ENCODE measurements at regions not wholly inside any gene's neighbourhood (a gene's known extent, or its start where the extent isn't known, plus 50 kb on each side); places are given as distances from the start of the nearest gene placed in this dataset.

GRCh38 chr12:22858849-22859570, 234.0 kb downstream of the ETNK1 start:
- Histone ChIP-seq H2BK5ac (ENCODE audit: low read length) (no peak overlapping the region), H3K36me3 (replicated peaks in 1 of 2; ENCODE audit: control insufficient read depth in 2 of 2, insufficient read depth in 2 of 2, low read length in 2 of 2) (no peaks in the 10 kb centered on the region), H3K4me1 (ENCODE audit: control insufficient read depth in 2 of 2, insufficient read depth in 1 of 2, low read depth in 1 of 2, low read length in 2 of 2) (peaks cover 2 to 11% of the 10 kb centered on the region in 2 donors), H3K4me2 (ENCODE audit: insufficient read depth, low read length, poor library complexity, severe bottlenecking) (no peak overlapping the region), H3K14ac (ENCODE audit: low read length) (no peak overlapping the region), H2AK5ac (ENCODE audit: low read depth, low read length) (no peak overlapping the region), H3K9ac (ENCODE audit: low read depth, low read length, poor library complexity) (no peak overlapping the region), H3K27me3 (ENCODE audit: control insufficient read depth in 3 of 3, insufficient read depth in 3 of 3, low read depth in 1 of 3, low read length in 3 of 3) (no peaks in the 10 kb centered on the region), H3K79me1 (ENCODE audit: low read depth, low read length) (no peaks in the 10 kb centered on the region), H3K27ac (replicated peaks; ENCODE audit: low read length) (no peak overlapping the region), H2BK120ac (ENCODE audit: low read depth, low read length) (no peak overlapping the region), H3K23ac (ENCODE audit: low read depth, low read length, poor library complexity) (no peak overlapping the region), H3K18ac (ENCODE audit: low read length) (no peak overlapping the region), H2BK12ac (ENCODE audit: low read length) (no peak overlapping the region), H2AFZ (ENCODE audit: low read length) (no peak overlapping the region), H4K8ac (ENCODE audit: low read depth, low read length) (no peak overlapping the region), H2BK15ac (ENCODE audit: low read length) (no peak overlapping the region), H3K4ac (ENCODE audit: low read length) (no peak overlapping the region), H3K9me3 (replicated peaks in 1 of 2; ENCODE audit: control insufficient read depth in 2 of 2, insufficient read depth in 1 of 2, low read depth in 1 of 2, low read length in 2 of 2) (no peaks in the 10 kb centered on the region), H4K91ac (ENCODE audit: low read depth, low read length, poor library complexity) (no peak overlapping the region), H3K4me3 (ENCODE audit: low read length in 2 of 2) (no peak overlapping the region)
- WGBS, 2 donors (ENCODE audit: extremely low coverage in 2 of 2, insufficient read length in 2 of 2, insufficient replicate concordance in 1 of 2) = no CpG with 5 or more reads among the region's 9 CpGs
- DNase-seq (ENCODE audit: low spot score) = no peak

- no peak overlapping the region for H2BK120ac ChIP-seq (ENCODE audit: low read depth, low read length)
- H3K4me1 ChIP-seq (ENCODE audit: control insufficient read depth in 2 of 2, insufficient read depth in 1 of 2, low read depth in 1 of 2, low read length in 2 of 2) = peaks cover 2 to 11% of the 10 kb centered on the region in 2 donors
- WGBS, 2 donors (ENCODE audit: extremely low coverage in 2 of 2, insufficient read length in 2 of 2, insufficient replicate concordance in 1 of 2) = no CpG with 5 or more reads among the region's 3 CpGs
Observed at GRCh38 chr12:22860926-22861325, 236.0 kb downstream of the ETNK1 start.

GRCh38 chr12:22865822-22866221, 240.9 kb downstream of the ETNK1 start:
- H3K23ac ChIP-seq (ENCODE audit: low read depth, low read length, poor library complexity) = no peak overlapping the region
- WGBS, 2 donors (ENCODE audit: extremely low coverage in 2 of 2, insufficient read length in 2 of 2, insufficient replicate concordance in 1 of 2) = no CpG with 5 or more reads among the region's 6 CpGs
- H3K14ac ChIP-seq (ENCODE audit: low read length) = no peak overlapping the region
- no peak overlapping the region for H3K9ac ChIP-seq (ENCODE audit: low read depth, low read length, poor library complexity)
- H3K18ac ChIP-seq (ENCODE audit: low read length) = no peak overlapping the region
- H3K4me1 ChIP-seq (ENCODE audit: control insufficient read depth in 2 of 2, insufficient read depth in 1 of 2, low read depth in 1 of 2, low read length in 2 of 2) = no peaks in the 10 kb centered on the region
- H3K27ac ChIP-seq (replicated peaks; ENCODE audit: low read length) = no peak overlapping the region
- no peak overlapping the region for H2BK5ac ChIP-seq (ENCODE audit: low read length)
- H2BK12ac ChIP-seq (ENCODE audit: low read length) = no peak overlapping the region
- no peak for DNase-seq (ENCODE audit: low spot score)
- H3K79me1 ChIP-seq (ENCODE audit: low read depth, low read length) = no peaks in the 10 kb centered on the region
- no peak overlapping the region for H2BK15ac ChIP-seq (ENCODE audit: low read length)
- no peaks in the 10 kb centered on the region for H3K36me3 ChIP-seq (replicated peaks in 1 of 2; ENCODE audit: control insufficient read depth in 2 of 2, insufficient read depth in 2 of 2, low read length in 2 of 2)
- peak overlapping the region in 1 of 2 donors; percentile 53 for H3K4me3 ChIP-seq (ENCODE audit: low read length in 2 of 2)
- no peak overlapping the region for H4K91ac ChIP-seq (ENCODE audit: low read depth, low read length, poor library complexity)
- H4K8ac ChIP-seq (ENCODE audit: low read depth, low read length) = no peak overlapping the region
- no peak overlapping the region for H2AK5ac ChIP-seq (ENCODE audit: low read depth, low read length)
- H2AFZ ChIP-seq (ENCODE audit: low read length) = no peak overlapping the region
- H3K27me3 ChIP-seq (ENCODE audit: control insufficient read depth in 3 of 3, insufficient read depth in 3 of 3, low read depth in 1 of 3, low read length in 3 of 3) = no peaks in the 10 kb centered on the region
- peak overlapping the region; percentile 26 for H3K4ac ChIP-seq (ENCODE audit: low read length)
- no peaks in the 10 kb centered on the region for H3K9me3 ChIP-seq (replicated peaks in 1 of 2; ENCODE audit: control insufficient read depth in 2 of 2, insufficient read depth in 1 of 2, low read depth in 1 of 2, low read length in 2 of 2)
- no peak overlapping the region for H3K4me2 ChIP-seq (ENCODE audit: insufficient read depth, low read length, poor library complexity, severe bottlenecking)
- no peak overlapping the region for H2BK120ac ChIP-seq (ENCODE audit: low read depth, low read length)

More at GRCh38 chr12:22860926-22861325, 236.0 kb downstream of the ETNK1 start:
- H4K91ac ChIP-seq (ENCODE audit: low read depth, low read length, poor library complexity) = no peak overlapping the region
- no peak overlapping the region for H3K4me3 ChIP-seq (ENCODE audit: low read length in 2 of 2)
- H3K27ac ChIP-seq (replicated peaks; ENCODE audit: low read length) = no peak overlapping the region
- H3K79me1 ChIP-seq (ENCODE audit: low read depth, low read length) = no peaks in the 10 kb centered on the region
- no peak overlapping the region for H2BK15ac ChIP-seq (ENCODE audit: low read length)
- H4K8ac ChIP-seq (ENCODE audit: low read depth, low read length) = no peak overlapping the region
- no peak overlapping the region for H2BK12ac ChIP-seq (ENCODE audit: low read length)
- H2AK5ac ChIP-seq (ENCODE audit: low read depth, low read length) = no peak overlapping the region
- H3K36me3 ChIP-seq (replicated peaks in 1 of 2; ENCODE audit: control insufficient read depth in 2 of 2, insufficient read depth in 2 of 2, low read length in 2 of 2) = no peaks in the 10 kb centered on the region
- no peak overlapping the region for H3K4me2 ChIP-seq (ENCODE audit: insufficient read depth, low read length, poor library complexity, severe bottlenecking)
- DNase-seq (ENCODE audit: low spot score) = no peak
- H3K4ac ChIP-seq (ENCODE audit: low read length) = no peak overlapping the region
- no peak overlapping the region for H3K9ac ChIP-seq (ENCODE audit: low read depth, low read length, poor library complexity)
- H3K27me3 ChIP-seq (ENCODE audit: control insufficient read depth in 3 of 3, insufficient read depth in 3 of 3, low read depth in 1 of 3, low read length in 3 of 3) = no peaks in the 10 kb centered on the region
- H3K18ac ChIP-seq (ENCODE audit: low read length) = no peak overlapping the region
- H3K23ac ChIP-seq (ENCODE audit: low read depth, low read length, poor library complexity) = no peak overlapping the region
- no peak overlapping the region for H3K14ac ChIP-seq (ENCODE audit: low read length)
- H2BK5ac ChIP-seq (ENCODE audit: low read length) = no peak overlapping the region
- H3K9me3 ChIP-seq (replicated peaks in 1 of 2; ENCODE audit: control insufficient read depth in 2 of 2, insufficient read depth in 1 of 2, low read depth in 1 of 2, low read length in 2 of 2) = no peaks in the 10 kb centered on the region
- H2AFZ ChIP-seq (ENCODE audit: low read length) = no peak overlapping the region

- H3K4me2 ChIP-seq (ENCODE audit: insufficient read depth, low read length, poor library complexity, severe bottlenecking) = no peak overlapping the region
- no peak for DNase-seq (ENCODE audit: low spot score)
- no peaks in the 10 kb centered on the region for H3K79me1 ChIP-seq (ENCODE audit: low read depth, low read length)
- no peak overlapping the region for H3K23ac ChIP-seq (ENCODE audit: low read depth, low read length, poor library complexity)
- no peak overlapping the region for H3K14ac ChIP-seq (ENCODE audit: low read length)
- no CpG with 5 or more reads among the region's 1 CpG for WGBS, 2 donors (ENCODE audit: extremely low coverage in 2 of 2, insufficient read length in 2 of 2, insufficient replicate concordance in 1 of 2)
- no peak overlapping the region for H3K4ac ChIP-seq (ENCODE audit: low read length)
- H3K9ac ChIP-seq (ENCODE audit: low read depth, low read length, poor library complexity) = no peak overlapping the region
- no peaks in the 10 kb centered on the region for H3K4me1 ChIP-seq (ENCODE audit: control insufficient read depth in 2 of 2, insufficient read depth in 1 of 2, low read depth in 1 of 2, low read length in 2 of 2)
- no peaks in the 10 kb centered on the region for H3K36me3 ChIP-seq (replicated peaks in 1 of 2; ENCODE audit: control insufficient read depth in 2 of 2, insufficient read depth in 2 of 2, low read length in 2 of 2)
- H2BK15ac ChIP-seq (ENCODE audit: low read length) = no peak overlapping the region
- no peak overlapping the region for H4K8ac ChIP-seq (ENCODE audit: low read depth, low read length)
- no peak overlapping the region for H2BK12ac ChIP-seq (ENCODE audit: low read length)
- H3K27ac ChIP-seq (replicated peaks; ENCODE audit: low read length) = no peak overlapping the region
- no peak overlapping the region for H2AFZ ChIP-seq (ENCODE audit: low read length)
- H2AK5ac ChIP-seq (ENCODE audit: low read depth, low read length) = no peak overlapping the region
- no peak overlapping the region for H2BK5ac ChIP-seq (ENCODE audit: low read length)
- H3K27me3 ChIP-seq (ENCODE audit: control insufficient read depth in 3 of 3, insufficient read depth in 3 of 3, low read depth in 1 of 3, low read length in 3 of 3) = no peaks in the 10 kb centered on the region
- H2BK120ac ChIP-seq (ENCODE audit: low read depth, low read length) = no peak overlapping the region
- no peak overlapping the region for H3K18ac ChIP-seq (ENCODE audit: low read length)
- H3K4me3 ChIP-seq (ENCODE audit: low read length in 2 of 2) = no peak overlapping the region
- no peak overlapping the region for H4K91ac ChIP-seq (ENCODE audit: low read depth, low read length, poor library complexity)
- H3K9me3 ChIP-seq (replicated peaks in 1 of 2; ENCODE audit: control insufficient read depth in 2 of 2, insufficient read depth in 1 of 2, low read depth in 1 of 2, low read length in 2 of 2) = no peaks in the 10 kb centered on the region
Observed at GRCh38 chr12:22866406-22866805, 241.4 kb downstream of the ETNK1 start.
